ENCODE measurements at regions not wholly inside any gene's neighbourhood (a gene's known extent, or its start where the extent isn't known, plus 50 kb on each side); places are given as distances from the start of the nearest gene placed in this dataset.

DNA sequence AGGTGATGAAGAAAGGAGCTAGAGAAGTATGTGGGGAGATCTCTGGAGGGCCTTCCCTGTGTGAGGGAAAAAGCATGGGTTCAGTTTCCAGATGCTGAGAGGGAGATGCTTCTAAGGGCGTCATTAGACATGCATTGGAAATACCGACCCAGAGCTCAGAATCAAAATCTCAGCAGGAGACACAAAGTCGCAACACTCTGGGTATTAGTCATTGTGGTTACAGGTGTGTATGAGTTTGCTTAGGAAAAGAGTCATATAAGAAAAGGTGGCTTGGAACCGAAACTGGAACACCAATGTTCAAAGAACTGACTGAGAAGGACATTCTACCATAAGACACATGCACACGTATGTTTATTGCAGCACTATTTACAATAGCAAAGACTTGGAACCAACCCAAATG, 477.1 kb downstream of the FBXO15 start:
- H3K27ac Mint-ChIP-seq = no peak overlapping the region
- peaks cover 3% of the 10 kb centered on the region for H3K9me3 Mint-ChIP-seq (ENCODE audit: low read depth)
- H3K27me3 Mint-ChIP-seq = no peaks in the 10 kb centered on the region
- peaks cover 20% of the 10 kb centered on the region for H3K4me1 Mint-ChIP-seq (ENCODE audit: low read depth)
- H3K36me3 Mint-ChIP-seq (ENCODE audit: insufficient read depth) = no peaks in the 10 kb centered on the region
- TF ChIP-seq, protein P1, sequence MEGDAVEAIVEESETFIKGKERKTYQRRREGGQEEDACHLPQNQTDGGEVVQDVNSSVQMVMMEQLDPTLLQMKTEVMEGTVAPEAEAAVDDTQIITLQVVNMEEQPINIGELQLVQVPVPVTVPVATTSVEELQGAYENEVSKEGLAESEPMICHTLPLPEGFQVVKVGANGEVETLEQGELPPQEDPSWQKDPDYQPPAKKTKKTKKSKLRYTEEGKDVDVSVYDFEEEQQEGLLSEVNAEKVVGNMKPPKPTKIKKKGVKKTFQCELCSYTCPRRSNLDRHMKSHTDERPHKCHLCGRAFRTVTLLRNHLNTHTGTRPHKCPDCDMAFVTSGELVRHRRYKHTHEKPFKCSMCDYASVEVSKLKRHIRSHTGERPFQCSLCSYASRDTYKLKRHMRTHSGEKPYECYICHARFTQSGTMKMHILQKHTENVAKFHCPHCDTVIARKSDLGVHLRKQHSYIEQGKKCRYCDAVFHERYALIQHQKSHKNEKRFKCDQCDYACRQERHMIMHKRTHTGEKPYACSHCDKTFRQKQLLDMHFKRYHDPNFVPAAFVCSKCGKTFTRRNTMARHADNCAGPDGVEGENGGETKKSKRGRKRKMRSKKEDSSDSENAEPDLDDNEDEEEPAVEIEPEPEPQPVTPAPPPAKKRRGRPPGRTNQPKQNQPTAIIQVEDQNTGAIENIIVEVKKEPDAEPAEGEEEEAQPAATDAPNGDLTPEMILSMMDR (IDR thresholded peaks at IDR 0.05; ENCODE audit: unreplicated experiment) = no peak
- no peak overlapping the region for H3K4me3 Mint-ChIP-seq (ENCODE audit: low read depth)
- DNase-seq (ENCODE audit: low spot score, unreplicated experiment) = no peak

- Mint-ChIP-seq H3K4me1 (ENCODE audit: low read depth) (peaks cover 20% of the 10 kb centered on the region), H3K4me3 (ENCODE audit: low read depth) (no peak overlapping the region), H3K27ac (no peak overlapping the region), H3K9me3 (ENCODE audit: low read depth) (peaks cover 3% of the 10 kb centered on the region), H3K36me3 (ENCODE audit: insufficient read depth) (no peaks in the 10 kb centered on the region), H3K27me3 (no peaks in the 10 kb centered on the region)
- DNase-seq (ENCODE audit: low spot score, unreplicated experiment) = no peak
- TF ChIP-seq, protein P1 (IDR thresholded peaks at IDR 0.05; ENCODE audit: unreplicated experiment) = no peak
Observed at GRCh38 chr18:73670039-73670438, 477.6 kb downstream of the FBXO15 start.

- TF ChIP-seq, protein P1 (IDR thresholded peaks at IDR 0.05; ENCODE audit: unreplicated experiment) = no peak
- no peaks in the 10 kb centered on the region for H3K36me3 Mint-ChIP-seq (ENCODE audit: insufficient read depth)
- no peaks in the 10 kb centered on the region for H3K27me3 Mint-ChIP-seq
- peaks cover 20% of the 10 kb centered on the region for H3K4me1 Mint-ChIP-seq (ENCODE audit: low read depth)
- H3K27ac Mint-ChIP-seq = peak overlapping the region; percentile 62
- no peak for DNase-seq (ENCODE audit: low spot score, unreplicated experiment)
- H3K4me3 Mint-ChIP-seq (ENCODE audit: low read depth) = no peak overlapping the region
- H3K9me3 Mint-ChIP-seq (ENCODE audit: low read depth) = peaks cover 3% of the 10 kb centered on the region
Observed at GRCh38 chr18:73669297-73669696, 478.3 kb downstream of the FBXO15 start.

DNA sequence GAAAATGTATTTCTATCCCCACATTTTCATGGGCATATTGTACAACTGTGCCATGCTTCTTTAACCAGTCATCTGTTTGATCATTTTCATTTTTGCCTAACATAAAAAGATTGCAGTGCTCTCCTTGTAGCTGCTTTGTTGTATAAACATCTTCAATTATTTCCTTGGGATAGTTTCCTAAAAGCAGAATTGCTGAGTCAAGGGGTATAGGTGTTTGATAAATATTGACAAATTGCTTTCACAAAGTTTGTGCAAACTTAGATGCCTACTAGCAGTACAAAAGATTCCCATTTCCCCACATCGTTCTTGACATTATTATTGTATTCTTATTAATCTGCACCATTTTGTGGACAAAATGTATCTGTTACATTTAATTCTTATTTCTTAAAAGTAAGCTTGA, 479.6 kb downstream of the FBXO15 start:
- Mint-ChIP-seq H3K4me3 (ENCODE audit: low read depth) (no peak overlapping the region), H3K4me1 (ENCODE audit: low read depth) (peaks cover 20% of the 10 kb centered on the region), H3K27ac (no peak overlapping the region), H3K9me3 (ENCODE audit: low read depth) (peaks cover 3% of the 10 kb centered on the region), H3K27me3 (no peaks in the 10 kb centered on the region), H3K36me3 (ENCODE audit: insufficient read depth) (no peaks in the 10 kb centered on the region)
- TF ChIP-seq, protein P1 (IDR thresholded peaks at IDR 0.05; ENCODE audit: unreplicated experiment) = no peak
- no peak for DNase-seq (ENCODE audit: low spot score, unreplicated experiment)

- Mint-ChIP-seq H3K9me3 (ENCODE audit: low read depth) (peaks cover 3% of the 10 kb centered on the region), H3K27ac (no peak overlapping the region), H3K4me3 (ENCODE audit: low read depth) (no peak overlapping the region), H3K27me3 (no peaks in the 10 kb centered on the region), H3K4me1 (ENCODE audit: low read depth) (peaks cover 20% of the 10 kb centered on the region), H3K36me3 (ENCODE audit: insufficient read depth) (no peaks in the 10 kb centered on the region)
- TF ChIP-seq, protein P1 (IDR thresholded peaks at IDR 0.05; ENCODE audit: unreplicated experiment) = no peak
- DNase-seq (ENCODE audit: low spot score, unreplicated experiment) = no peak
Observed at GRCh38 chr18:73666772-73667171, 480.9 kb downstream of the FBXO15 start.

All from progenitor cell of endocrine pancreas (in vitro differentiated cells).